HG02678 (cell line): ENCODE measurements at regions not wholly inside any gene's neighbourhood (a gene's known extent, or its start where the extent isn't known, plus 50 kb on each side); places are given as distances from the start of the nearest gene placed in this dataset.

ENCODE experiments used
- ATAC-seq: cut with Tn5 transposase; IDR thresholded peaks from one replicate; pipeline ENCODE4 v1.9.1; 2021; ENCODE audit warnings: mild to moderate bottlenecking, moderate library complexity; ENCODE audit not compliant: unreplicated experiment

DNA sequence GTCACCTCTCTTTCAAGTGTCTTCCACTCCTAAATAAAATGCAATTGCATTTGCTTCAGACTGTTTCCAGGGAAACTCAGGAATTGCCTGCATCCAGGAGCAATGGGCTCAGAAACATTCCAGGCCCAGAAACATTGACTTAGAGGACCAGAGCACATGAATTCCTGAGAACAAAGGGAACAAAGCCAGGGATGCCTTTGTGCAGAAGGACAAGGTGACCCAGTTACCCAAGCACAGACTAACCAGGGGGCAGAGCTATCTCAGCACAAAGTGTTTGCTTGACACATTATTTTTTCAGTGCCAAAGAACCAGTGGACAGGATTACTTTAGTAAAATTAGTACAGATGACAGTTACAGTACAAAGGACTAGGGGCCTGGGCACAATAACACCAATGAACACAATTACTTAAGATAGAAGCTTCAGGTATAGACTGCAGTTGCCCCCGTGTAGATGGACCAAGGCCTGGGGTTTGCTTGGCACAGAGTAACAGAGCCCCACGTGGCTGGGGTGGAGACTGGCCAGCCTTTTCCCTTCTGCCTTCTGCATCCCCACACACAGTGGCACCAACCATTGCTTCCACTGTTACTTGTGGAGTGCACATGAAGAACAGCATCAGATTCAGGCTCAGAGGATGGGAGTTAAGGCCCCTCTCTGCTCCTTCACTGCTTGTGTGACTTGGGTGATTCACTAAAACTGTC, 500.8 kb downstream of the INSC start:
- no peak for ATAC-seq

- no peak for ATAC-seq
Measured at GRCh38 chr11:15616130-15617105, 501.7 kb downstream of the INSC start.

GRCh38 chr11:15617126-15617525, 502.4 kb downstream of the INSC start:
- no peak for ATAC-seq

GRCh38 chr11:15618583-15619032, 503.9 kb downstream of the INSC start:
- no peak for ATAC-seq

- ATAC-seq, result no peak
Measured at GRCh38 chr11:15621565-15621964, 506.8 kb downstream of the INSC start.

DNA sequence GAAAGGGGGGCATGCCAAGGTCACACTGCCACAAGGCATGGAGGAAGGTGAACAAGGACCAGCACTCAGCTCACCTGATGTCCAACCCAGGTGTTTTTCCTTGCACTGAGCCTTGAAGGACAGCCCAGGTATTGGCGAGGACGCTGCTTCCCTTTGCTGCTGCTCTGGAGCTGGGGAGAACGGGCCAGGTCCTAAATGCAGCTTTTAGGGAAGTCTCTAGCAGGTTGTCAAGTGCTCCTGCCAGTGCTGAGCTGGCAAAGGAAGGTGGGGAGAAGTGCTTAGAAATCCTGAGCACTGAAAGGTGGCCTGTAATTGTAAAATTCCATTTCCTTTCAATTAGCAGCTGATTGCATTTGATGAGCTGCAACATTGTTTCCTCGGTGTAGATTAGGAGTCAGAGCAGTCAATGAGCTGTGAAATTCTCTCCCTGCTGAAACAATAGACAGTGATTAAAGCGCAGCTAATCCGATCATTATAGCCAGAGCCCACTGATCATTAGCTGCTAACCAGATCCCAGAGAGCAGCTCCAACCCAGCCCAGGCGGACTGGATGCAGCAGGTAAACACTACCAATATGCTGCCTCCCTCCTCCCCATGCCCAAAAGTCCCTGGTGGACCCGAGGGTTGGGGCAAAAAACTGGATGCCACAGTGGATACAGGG, 507.6 kb downstream of the INSC start:
- no peak for ATAC-seq

DNA sequence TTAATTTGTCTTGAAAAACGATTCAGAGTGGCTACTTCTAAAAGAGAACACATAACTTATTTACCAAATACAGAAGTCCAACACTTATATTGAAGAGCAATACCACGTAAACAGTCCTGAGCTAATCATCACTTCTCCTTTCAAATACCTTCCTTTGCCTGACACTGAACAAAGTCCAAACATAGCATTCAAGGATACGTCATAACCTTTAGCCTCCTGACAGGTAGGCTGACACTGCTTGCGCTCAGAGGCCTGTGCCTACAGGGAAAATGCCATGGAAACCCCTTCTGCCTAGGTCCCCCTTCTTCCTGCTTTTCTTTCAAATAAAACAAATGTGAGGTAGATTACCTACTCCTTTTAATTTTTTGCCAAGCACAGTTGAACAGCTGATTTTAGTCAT, 510.0 kb downstream of the INSC start:
- no peak for ATAC-seq

GRCh38 chr11:15625691-15626090, 511.0 kb downstream of the INSC start:
- no peak for ATAC-seq

DNA sequence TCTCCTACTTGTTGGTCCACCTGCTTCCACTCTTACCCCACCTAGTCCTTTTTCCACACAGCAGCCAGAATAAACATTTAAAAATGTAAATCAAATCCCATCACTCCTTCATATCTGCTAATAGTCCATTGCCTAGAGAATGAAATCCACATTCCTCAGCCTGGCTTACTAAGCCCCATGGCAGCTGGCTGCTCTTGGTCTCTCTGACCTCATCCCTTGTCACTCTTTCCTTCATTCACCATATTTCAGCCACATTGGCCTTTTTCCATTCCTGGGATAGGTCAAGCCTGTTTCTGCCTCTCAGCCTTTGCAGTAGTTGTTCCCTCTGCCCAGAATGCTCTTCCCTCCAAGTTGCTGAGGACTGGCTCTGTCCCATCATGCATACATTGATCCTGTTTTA, 512.8 kb downstream of the INSC start:
- ATAC-seq, result no peak

DNA sequence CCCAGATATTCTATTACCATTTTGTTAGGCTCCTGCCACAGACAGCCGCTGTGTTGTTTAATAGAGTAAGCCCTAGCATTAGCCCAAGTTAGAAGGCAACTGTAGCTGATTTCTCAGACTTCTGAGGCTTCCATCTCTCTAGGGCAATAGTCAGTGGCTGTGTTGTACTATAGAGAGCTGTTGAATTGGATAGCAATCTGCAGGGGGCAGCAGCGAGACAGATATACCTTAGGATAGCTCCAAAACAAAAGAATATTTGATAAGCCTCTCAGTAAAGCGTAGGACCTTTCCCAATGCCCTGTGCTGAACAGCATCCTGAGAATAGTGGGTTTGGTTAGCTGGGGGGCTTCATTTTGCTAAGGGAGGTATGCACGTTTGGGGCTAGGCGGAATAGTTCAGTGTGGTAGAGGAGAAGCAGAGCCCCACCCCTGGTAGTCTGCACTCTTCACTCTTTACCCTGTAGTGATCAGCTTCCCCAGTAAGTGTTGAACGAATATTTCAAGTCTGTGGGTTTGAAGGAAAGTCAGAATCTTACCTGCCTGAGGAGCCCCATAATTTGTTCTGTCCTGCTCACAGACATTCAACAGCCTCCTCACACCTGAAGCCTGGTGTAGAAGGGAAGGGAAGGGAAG, 515.1 kb downstream of the INSC start:
- no peak for ATAC-seq

DNA sequence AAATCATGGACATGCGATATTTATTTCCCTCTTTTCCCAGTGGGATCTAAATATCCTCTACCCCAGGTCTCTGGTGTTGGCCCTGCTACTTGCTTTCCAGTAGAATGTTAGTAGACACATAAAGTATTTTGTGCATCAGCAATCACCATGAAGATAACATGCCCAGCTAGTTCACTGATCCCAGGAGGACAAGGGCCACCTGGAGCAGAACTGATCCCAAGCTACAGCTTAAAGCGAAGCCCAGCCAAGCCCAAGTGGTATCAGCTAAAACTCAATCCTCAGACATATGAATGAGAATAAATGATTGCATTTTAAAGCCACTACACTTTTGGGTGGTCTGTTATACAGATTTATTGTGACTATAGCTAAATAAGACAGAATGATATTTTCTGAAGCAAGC, 516.2 kb downstream of the INSC start:
- no peak for ATAC-seq

DNA sequence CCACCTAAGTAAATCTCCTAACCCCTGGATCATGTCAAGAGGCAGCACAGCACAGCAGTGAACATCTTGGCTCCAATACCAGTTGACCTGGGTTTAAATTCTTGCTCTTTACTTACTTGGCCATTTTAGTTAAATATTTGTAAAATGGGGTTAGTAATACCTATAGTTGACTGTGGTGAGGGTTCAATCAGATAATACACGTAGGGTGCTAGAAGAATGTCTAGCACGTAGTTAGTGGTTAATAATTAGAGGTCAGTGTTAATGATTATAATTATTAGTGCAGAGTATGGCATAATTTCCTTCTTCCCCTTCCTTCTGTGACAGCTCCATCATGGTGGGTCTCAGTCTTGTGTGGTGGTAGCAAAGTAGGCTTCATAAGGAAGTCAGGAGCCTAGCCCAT, 520.8 kb downstream of the INSC start:
- ATAC-seq, result peak; percentile 33

DNA sequence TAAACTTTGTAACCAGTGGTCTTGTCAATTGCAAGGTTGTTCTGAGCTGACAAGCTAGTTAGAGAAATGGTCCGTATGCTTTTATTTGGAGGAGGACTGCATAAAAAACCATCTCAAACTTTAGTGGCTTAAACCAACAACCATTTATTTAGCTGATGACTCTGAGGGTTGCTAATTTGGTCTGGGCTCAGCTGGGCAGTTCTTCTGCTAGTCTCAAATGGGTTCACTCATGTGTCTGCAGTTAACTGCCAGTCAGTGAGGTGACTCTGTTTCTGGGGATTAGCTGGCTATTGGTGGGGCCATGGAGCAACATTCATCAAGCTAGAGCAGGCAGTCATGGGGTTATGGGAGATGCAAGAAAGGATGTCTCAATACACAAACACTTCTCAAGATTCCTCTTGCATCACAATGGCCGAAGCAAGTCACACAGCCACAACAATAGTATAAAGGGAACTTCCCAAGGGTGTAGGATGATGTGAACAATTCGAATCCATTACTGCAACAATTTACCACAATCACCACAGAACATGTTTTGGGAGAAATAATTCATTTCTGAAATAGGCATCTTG, 521.9 kb downstream of the INSC start:
- no peak for ATAC-seq

DNA sequence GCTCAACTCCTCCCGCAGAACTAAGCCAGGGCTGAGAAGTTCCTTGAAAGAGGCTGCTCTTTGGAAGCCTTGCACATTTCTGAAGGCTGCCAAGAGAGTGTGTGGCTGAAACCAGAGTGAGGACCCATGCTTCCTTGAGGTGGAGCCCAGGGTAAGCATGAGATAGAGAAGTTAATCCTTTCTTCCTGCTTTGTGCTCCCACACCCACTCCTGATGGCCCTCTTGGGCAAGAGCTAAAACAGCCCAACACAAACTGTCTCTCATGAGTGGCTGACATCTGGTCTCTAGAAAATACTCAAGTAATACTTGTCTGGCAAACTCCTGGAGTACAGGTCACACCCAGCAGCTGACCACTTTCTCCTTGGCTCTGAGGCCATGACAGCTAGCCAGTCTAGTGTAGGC, 523.7 kb downstream of the INSC start:
- no peak for ATAC-seq

DNA sequence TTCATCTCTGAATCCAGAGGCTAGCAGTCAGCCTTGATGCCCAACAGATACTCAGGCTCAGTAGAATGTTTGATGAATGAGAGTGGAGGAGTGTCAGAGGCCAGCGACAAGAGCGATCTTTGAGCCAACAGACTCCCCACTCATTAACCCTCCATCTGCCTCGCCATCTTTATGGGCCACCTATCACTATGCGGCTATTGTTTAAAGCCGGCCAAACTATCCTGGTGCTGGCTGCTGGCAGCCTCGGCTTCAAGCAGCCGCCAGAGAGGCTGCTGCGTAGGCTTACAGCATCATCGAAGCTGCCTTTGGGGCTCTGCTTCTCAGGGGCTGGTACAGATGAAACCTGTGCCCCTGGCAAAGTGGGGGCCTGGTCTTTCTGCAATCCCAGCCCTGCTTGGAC, 525.6 kb downstream of the INSC start:
- no peak for ATAC-seq

- ATAC-seq, result peak; percentile 63
Measured at GRCh38 chr11:15641271-15642045, 526.7 kb downstream of the INSC start.

DNA sequence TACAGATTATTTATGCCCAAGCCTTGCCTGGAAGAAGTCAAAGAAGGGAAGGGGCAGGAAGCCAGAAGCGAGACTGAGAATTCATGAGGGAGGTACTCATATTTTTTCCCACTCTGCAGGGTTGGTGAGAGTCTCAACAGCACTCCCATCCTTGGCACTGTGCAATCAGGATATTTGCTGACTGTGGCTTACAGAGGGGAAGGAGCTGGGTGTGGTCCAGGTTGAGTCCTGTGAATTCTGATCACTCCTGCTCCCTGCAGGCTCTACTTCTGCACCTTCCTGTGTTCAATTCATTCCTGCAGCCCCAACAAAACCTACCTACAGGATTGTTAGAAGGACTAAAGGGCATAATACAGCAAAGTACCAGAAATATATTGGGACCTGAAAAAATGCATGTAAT, 530.5 kb downstream of the INSC start:
- ATAC-seq, result no peak

- peak; percentile 10 for ATAC-seq
Measured at GRCh38 chr11:15649371-15650104, 534.8 kb downstream of the INSC start.
